ENCODE measurements at regions not wholly inside any gene's neighbourhood (a gene's known extent, or its start where the extent isn't known, plus 50 kb on each side); places are given as distances from the start of the nearest gene placed in this dataset.

GRCh38 chr14:71716041-71716772 is 216.0 kb upstream of the RGS6 start:
- in situ Hi-C loops (cut with MboI; ENCODE audit: low sequenced_read_pairs) = no loop called here

GRCh38 chr14:71720978-71721624 is 211.1 kb upstream of the RGS6 start:
- in situ Hi-C loops (cut with MboI; ENCODE audit: low sequenced_read_pairs) = no loop called here

DNA sequence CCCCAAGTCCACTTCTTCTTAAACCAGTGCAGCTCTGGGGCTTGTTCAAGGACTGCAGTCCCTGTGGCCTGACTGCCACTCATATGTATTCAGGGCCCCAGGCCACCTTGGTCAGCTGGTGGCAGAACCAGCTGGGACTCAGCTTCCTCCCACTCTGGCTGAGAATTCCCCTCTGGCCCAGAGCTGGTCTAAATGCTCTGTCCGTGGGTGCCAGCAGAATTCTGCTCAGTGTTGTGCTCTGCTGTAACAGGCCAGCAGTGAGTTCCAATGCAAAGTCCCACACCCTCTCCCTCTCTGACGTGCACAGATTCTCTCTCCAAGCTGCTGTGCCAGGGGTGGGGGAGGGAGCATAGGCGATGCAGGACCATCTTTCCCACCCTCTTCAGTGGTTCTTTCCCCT is 210.4 kb upstream of the RGS6 start:
- in situ Hi-C loops (cut with MboI; ENCODE audit: low sequenced_read_pairs) = no loop called here

- in situ Hi-C loops (cut with MboI; ENCODE audit: low sequenced_read_pairs) = no loop called here
These were observed 209.3 kb upstream of the RGS6 start for GRCh38 chr14:71722885-71723284.

GRCh38 chr14:71725922-71726579 is 206.2 kb upstream of the RGS6 start:
- in situ Hi-C loops (cut with MboI; ENCODE audit: low sequenced_read_pairs) = no loop called here

- in situ Hi-C loops (cut with MboI; ENCODE audit: low sequenced_read_pairs) = no loop called here
These were observed 205.6 kb upstream of the RGS6 start for GRCh38 chr14:71726580-71727021.

DNA sequence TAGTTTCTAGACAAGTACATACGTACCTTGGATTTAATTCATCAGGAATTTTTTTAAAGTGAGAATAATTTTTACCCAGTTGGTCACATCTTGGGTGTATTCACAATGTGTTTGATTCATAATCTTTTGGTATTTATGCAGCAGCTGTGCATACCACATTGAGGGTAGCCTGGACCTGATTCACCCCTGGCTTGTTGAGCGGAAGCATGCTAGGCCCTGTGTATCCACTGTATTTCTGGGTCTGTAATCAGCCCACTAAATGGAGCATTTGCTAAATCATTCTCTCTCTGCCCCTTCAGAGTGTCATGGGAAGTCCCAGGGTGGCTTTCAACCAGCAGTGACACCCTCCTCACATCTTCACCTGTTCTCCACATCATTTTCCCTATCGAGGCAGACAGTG is 203.8 kb upstream of the RGS6 start:
- in situ Hi-C loops (cut with MboI; ENCODE audit: low sequenced_read_pairs) = no loop called here

GRCh38 chr14:71729596-71729995 is 202.6 kb upstream of the RGS6 start:
- in situ Hi-C loops (cut with MboI; ENCODE audit: low sequenced_read_pairs) = no loop called here

- in situ Hi-C loops (cut with MboI; ENCODE audit: low sequenced_read_pairs) = no loop called here
These were observed 201.8 kb upstream of the RGS6 start for GRCh38 chr14:71730471-71730870.

DNA sequence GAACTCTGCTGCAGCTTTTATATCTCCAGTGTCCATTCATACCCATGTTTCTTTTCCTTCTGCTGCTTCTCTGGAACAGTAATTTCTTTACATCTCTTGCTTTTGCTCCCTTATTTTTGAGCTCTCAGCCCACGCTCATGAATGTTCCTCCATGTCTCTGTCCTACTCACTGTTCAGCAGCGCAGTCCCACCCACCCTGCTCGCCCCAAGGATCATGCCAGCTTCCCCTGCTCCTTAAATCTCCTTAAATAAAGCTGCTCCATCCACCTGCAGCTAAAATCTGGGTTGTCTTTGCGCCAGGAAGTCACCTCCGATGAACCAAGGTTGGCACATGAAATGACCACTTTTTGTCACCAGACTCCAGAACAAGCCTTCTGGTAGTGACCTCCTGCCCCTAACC is 201.1 kb upstream of the RGS6 start:
- in situ Hi-C loops (cut with MboI; ENCODE audit: low sequenced_read_pairs) = no loop called here

DNA sequence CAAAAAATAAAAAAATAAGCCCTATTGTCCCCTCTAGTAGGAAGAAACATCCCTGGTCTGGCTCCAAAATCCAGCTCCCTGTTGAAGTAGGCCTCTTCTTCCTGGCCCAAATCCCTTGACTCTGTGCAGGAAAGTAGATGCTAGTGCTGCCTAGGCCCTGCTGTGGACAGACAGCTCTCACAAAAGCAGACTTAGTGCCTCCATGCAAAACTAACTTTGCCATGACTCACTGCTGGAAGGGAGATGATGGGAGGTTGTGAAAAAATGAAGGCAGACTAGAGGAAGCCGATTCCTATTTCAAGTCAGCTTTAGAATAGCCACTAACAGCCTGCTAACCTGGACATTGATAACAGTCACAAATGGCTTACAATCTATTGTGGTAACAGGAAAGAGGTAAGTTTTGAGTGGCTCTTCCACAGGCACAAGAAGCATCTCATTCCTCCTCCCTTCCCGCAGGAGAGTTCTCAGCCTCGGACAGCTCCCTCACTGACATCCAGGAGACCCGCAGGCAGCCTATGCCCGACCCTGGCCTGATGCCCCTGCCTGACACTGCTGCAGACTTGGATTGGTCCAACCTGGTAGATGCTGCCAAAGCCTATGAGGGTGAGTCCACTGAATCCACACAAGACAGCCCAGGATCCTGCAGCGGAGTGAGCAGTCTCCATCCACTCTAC is 198.9 kb upstream of the RGS6 start:
- in situ Hi-C loops (cut with MboI; ENCODE audit: low sequenced_read_pairs) = no loop called here

GRCh38 chr14:71734076-71734475 is 198.2 kb upstream of the RGS6 start:
- in situ Hi-C loops (cut with MboI; ENCODE audit: low sequenced_read_pairs) = no loop called here

DNA sequence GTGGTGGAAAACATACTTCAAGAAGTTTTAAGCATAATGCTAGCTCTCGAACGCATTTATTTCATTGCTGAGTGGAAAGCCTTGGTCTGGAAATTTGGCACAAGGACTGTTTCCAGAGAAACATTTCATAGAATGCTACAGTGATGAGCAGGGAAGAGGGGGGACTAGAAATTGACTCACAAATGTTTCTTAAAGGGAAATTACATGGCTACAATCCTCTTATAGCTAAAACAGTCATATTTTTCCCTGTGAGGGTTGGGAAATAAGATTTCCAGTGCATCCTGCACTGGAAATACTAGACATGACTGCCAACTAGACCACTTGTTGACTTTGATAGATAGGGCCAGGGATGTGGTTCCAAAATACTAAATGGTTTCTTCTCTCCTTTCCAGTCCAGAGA is 197.3 kb upstream of the RGS6 start:
- in situ Hi-C loops (cut with MboI; ENCODE audit: low sequenced_read_pairs) = no loop called here

- in situ Hi-C loops (cut with MboI; ENCODE audit: low sequenced_read_pairs) = no loop called here
These were observed 194.5 kb upstream of the RGS6 start for GRCh38 chr14:71737760-71738159.

DNA sequence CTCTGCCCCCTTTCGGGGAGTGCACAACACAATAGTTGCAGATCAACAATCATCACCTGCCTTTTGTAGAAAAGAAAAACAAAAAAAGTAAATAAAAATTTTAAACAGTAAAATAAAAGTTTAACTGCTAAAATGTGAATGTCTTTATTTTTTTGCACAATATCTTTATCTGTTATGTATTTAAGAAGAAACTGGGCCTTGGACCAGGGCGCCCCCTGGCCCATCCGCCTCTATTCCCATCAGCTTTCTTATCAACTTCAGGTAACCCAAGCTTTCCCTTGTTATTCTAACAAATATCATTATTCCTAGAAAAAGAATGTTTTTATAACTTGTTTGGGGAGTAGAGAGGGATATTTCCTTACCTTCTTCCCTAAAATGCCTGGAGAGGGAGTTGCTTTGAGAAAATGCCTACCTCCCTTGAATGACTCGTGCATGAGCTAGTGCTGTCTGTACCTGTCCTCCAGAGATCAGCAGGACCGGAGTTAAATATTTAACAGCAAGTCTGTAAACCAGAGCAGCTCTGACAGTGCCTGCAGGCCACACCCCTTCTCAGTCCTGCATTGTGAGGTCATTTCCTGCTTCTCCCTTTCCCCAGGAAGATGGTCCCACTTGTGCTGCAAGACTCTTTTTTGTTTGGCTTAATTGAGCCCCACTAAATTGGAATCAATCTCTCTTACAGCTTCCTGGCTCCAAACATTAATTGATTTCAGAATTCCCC is 192.8 kb upstream of the RGS6 start:
- in situ Hi-C loops (cut with MboI; ENCODE audit: low sequenced_read_pairs) = no loop called here

GRCh38 chr14:71741241-71741640 is 191.0 kb upstream of the RGS6 start:
- in situ Hi-C loops (cut with MboI; ENCODE audit: low sequenced_read_pairs) = no loop called here

GRCh38 chr14:71742485-71742884 is 189.7 kb upstream of the RGS6 start:
- in situ Hi-C loops (cut with MboI; ENCODE audit: low sequenced_read_pairs) = no loop called here

GRCh38 chr14:71745072-71745471 is 187.2 kb upstream of the RGS6 start:
- in situ Hi-C loops (cut with MboI; ENCODE audit: low sequenced_read_pairs) = no loop called here

DNA sequence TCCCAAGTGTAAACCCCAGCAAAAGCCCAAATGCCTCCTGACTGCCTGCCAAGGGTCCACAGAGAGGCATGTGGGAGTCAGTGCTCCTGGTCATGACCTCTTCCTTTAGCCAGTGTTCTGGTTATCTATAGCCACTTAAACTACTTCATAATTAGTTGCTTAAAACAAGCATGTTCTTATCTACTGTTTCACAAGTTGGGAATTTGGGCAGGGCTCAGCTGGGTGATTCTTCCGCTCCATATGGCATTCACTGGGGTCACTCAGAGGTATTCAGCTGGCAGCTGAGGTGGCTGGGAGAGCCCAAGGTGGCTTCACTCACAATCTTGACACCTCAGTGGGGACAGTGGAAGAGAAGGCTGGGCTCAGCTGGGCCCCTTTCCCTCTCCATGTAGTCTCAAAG is 184.0 kb upstream of the RGS6 start:
- in situ Hi-C loops (cut with MboI; ENCODE audit: low sequenced_read_pairs) = no loop called here

GRCh38 chr14:71749613-71750238 is 182.5 kb upstream of the RGS6 start:
- in situ Hi-C loops (cut with MboI; ENCODE audit: low sequenced_read_pairs) = loop anchor here (25.0 kb wide), 1 partner anchor 612 kb away; no protein-coding TSS in a partner anchor
